B cell (primary cell): ENCODE measurements at regions not wholly inside any gene's neighbourhood (a gene's known extent, or its start where the extent isn't known, plus 50 kb on each side); places are given as distances from the start of the nearest gene placed in this dataset.

Experiments used
- ATAC-seq: fragments of 200-7000 bp; cut with Tn5 transposase; one replicate; pipeline ENCODE4 v1.10.0; 2021; ENCODE audit warnings: low read depth, mild to moderate bottlenecking, moderate number of reproducible peaks, moderate library complexity
- CTCF ChIA-PET: fragments of 350-600 bp; sonication (Branson Sonifier 250); formaldehyde crosslinking; loops from one replicate; lab custom pipeline; 2021; ENCODE audit warnings: antibody characterized with exemption, inconsistent platforms; lab: Charles Lee
- POLR2A ChIA-PET: fragments of 350-600 bp; sonication (Branson Sonifier 250); formaldehyde crosslinking; loops from one replicate; lab custom pipeline; 2021; ENCODE audit warnings: antibody characterized with exemption; lab: Charles Lee
- DNase-seq: peaks from one replicate; pipeline ENCODE4 v3.0.0; 2013
- H2AFZ ChIP-seq: 2 replicates; pipeline ENCODE4 v1.6.1; 2012; ENCODE audit warnings: mild to moderate bottlenecking, low read depth, low read length; ENCODE audit not compliant: insufficient read depth, poor library complexity, severe bottlenecking
- H3K27ac ChIP-seq, 2 donors: 1 replicate in 1 of 2; 2 replicates in 1 of 2; pipeline ENCODE4 v1.5.1; 2012 to 2013; ENCODE audit warnings: low read length in 2 of 2, mild to moderate bottlenecking in 2 of 2, moderate library complexity in 1 of 2
- H3K27me3 ChIP-seq, 4 experiments: fragments of 200-600 bp in 1 of 4; sonication (generic) in 1 of 4; replicated peaks in 1 of 4; 1 replicate in 2 of 4; 2 replicates in 2 of 4; pipeline versions ENCODE4 v1.6.1 to v1.7.0; 2013 to 2016; ENCODE audit warnings: low read length in 3 of 4, mild to moderate bottlenecking in 2 of 4, mixed read lengths in 1 of 4, moderate library complexity in 1 of 4; ENCODE audit not compliant: insufficient read depth in 4 of 4, control insufficient read depth in 3 of 4; ENCODE audit errors: control extremely low read depth in 1 of 4
- H3K36me3 ChIP-seq, 2 experiments: replicated peaks in 1 of 2; 1 replicate in 1 of 2; 2 replicates in 1 of 2; pipeline versions ENCODE4 v1.6.1 to v1.7.1; 2013; ENCODE audit warnings: low read length in 1 of 2; ENCODE audit not compliant: insufficient read depth in 2 of 2, control insufficient read depth in 1 of 2; ENCODE audit errors: control extremely low read depth in 1 of 2, extremely low read depth in 1 of 2
- H3K4me1 ChIP-seq, 2 donors: fragments of 200-600 bp in 1 of 2; sonication (generic) in 1 of 2; 1 replicate in 1 of 2; 2 replicates in 1 of 2; pipeline versions ENCODE4 v1.5.1 to v1.6.1; 2013 to 2017; ENCODE audit warnings: low read length in 2 of 2; ENCODE audit not compliant: control insufficient read depth in 2 of 2, insufficient read depth in 2 of 2
- H3K4me2 ChIP-seq: replicated peaks from 2 replicates; pipeline ENCODE3; 2012; ENCODE audit warnings: mild to moderate bottlenecking, low read depth, low read length; ENCODE audit not compliant: poor library complexity, severe bottlenecking
- H3K4me3 ChIP-seq, 5 experiments: fragments of 200-600 bp in 1 of 5; sonication (generic) in 1 of 5; 1 replicate in 3 of 5; 2 replicates in 2 of 5; pipeline versions ENCODE4 v1.5.1 to v1.7.0; 2011 to 2016; ENCODE audit warnings: low read length in 4 of 5, mild to moderate bottlenecking in 4 of 5, low read depth in 2 of 5, control low read depth in 1 of 5, moderate library complexity in 1 of 5; ENCODE audit not compliant: insufficient read depth in 1 of 5; ENCODE audit errors: control extremely low read depth in 1 of 5, extremely low read depth in 1 of 5
- H3K79me2 ChIP-seq: fragments of 200-600 bp; sonication (generic); one replicate; pipeline ENCODE4 v1.6.0; 2016; ENCODE audit warnings: low read length; ENCODE audit not compliant: control insufficient read depth, insufficient read depth
- H3K9ac ChIP-seq: fragments of 200-600 bp; sonication (generic); 2 replicates; pipeline ENCODE4 v1.6.1; 2017; ENCODE audit warnings: mild to moderate bottlenecking, low read length, moderate library complexity
- H3K9me3 ChIP-seq, 3 donors: one replicate each; pipeline versions ENCODE4 v1.6.1 to v1.7.1; 2013; ENCODE audit warnings: low read length in 2 of 3; ENCODE audit not compliant: control insufficient read depth in 2 of 3, insufficient read depth in 1 of 3; ENCODE audit errors: control extremely low read depth in 1 of 3
- H4K20me1 ChIP-seq: 2 replicates; pipeline ENCODE4 v1.6.0; 2012; ENCODE audit warnings: mild to moderate bottlenecking, low read length; ENCODE audit not compliant: insufficient read depth, control insufficient read depth, poor library complexity, severe bottlenecking
- H3K27ac Mint-ChIP-seq: one replicate; pipeline ENCODE4 v1.8.0; 2021; ENCODE audit warnings: mixed read lengths
- H3K27me3 Mint-ChIP-seq: one replicate; pipeline ENCODE4 v1.8.0; 2021; ENCODE audit warnings: mixed read lengths
- H3K4me1 Mint-ChIP-seq: one replicate; pipeline ENCODE4 v1.8.0; 2021; ENCODE audit warnings: mixed read lengths
- H3K4me3 Mint-ChIP-seq: one replicate; pipeline ENCODE4 v1.8.0; 2021; ENCODE audit warnings: mixed read lengths
- H3K9me3 Mint-ChIP-seq: one replicate; pipeline ENCODE4 v1.8.0; 2022; ENCODE audit warnings: mixed read lengths; ENCODE audit not compliant: insufficient read depth
- CTCF ChIP-seq: fragments of 200-600 bp; IDR thresholded peaks from one replicate; pipeline ENCODE4 v1.8.0; 2022; ENCODE audit warnings: antibody characterized with exemption, mild to moderate bottlenecking
- EZH2 ChIP-seq: IDR thresholded peaks from 2 replicates; pipeline ENCODE4 v1.6.1; 2012; ENCODE audit warnings: borderline replicate concordance, low read depth, mild to moderate bottlenecking, moderate library complexity, low read length; ENCODE audit not compliant: insufficient read depth, poor library complexity, severe bottlenecking
- WGBS: methylation state at CpG from one replicate; pipeline ENCODE4 v1.1.5; 2013; ENCODE audit warnings: missing lambda C conversion rate; ENCODE audit not compliant: insufficient coverage; 5-methylcytosine and 5-hydroxymethylcytosine counted together
- intact Hi-C: fragments of 100-400 bp; cut with micrococcal nuclease; formaldehyde crosslinking; loops from one replicate; pipeline ENCODE4 v1.10.0; 2022

DNA sequence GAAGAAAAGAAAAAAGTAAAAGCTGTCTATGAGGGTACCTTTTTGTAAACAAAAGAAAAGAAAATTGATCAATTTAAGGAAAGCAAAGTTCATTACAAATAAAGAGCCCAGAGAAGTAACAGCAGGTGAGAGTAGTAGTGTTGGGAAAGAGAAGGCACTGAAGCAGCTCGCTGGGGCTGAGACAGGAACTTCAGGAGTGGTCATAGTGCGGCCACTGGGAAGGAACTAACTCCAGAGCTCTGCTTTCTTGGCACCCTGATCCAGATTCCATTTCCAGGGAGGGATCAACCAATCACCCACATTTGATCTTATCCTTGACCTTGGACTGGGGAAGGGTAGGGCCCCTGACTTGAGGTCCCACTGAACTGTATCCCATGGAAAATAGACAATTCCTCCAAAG is 617.6 kb downstream of the CPS1 start:
- no peaks in the 10 kb centered on the region for H3K27me3 Mint-ChIP-seq
- ATAC-seq (no peak), DNase-seq (no peak)
- H3K79me2 ChIP-seq, result no peaks in the 10 kb centered on the region
- no peaks in the 10 kb centered on the region for H4K20me1 ChIP-seq
- no peak overlapping the region for H3K27ac Mint-ChIP-seq
- no peak overlapping the region for H3K27ac ChIP-seq
- whole genome bisulfite sequencing, result 83% methylated on average over 1 of the region's 2 CpGs
- TF ChIP-seq CTCF (no peak), EZH2 (no peak)
- no peaks in the 10 kb centered on the region for H3K9me3 ChIP-seq
- H3K4me2 ChIP-seq, result no peak overlapping the region
- H3K9me3 Mint-ChIP-seq, result no peaks in the 10 kb centered on the region
- no peaks in the 10 kb centered on the region for H3K36me3 ChIP-seq
- POLR2A ChIA-PET, result no interaction called here
- H3K4me1 Mint-ChIP-seq, result no peaks in the 10 kb centered on the region
- H3K9ac ChIP-seq, result no peak overlapping the region
- CTCF ChIA-PET, result no interaction called here
- H3K4me1 ChIP-seq, result no peaks in the 10 kb centered on the region
- intact Hi-C loops, result no loop called here
- H3K4me3 ChIP-seq, result no peak overlapping the region
- H3K4me3 Mint-ChIP-seq, result no peak overlapping the region
- no peak overlapping the region for H2AFZ ChIP-seq
- H3K27me3 ChIP-seq, result no peaks in the 10 kb centered on the region

- Mint-ChIP-seq H3K9me3 (no peaks in the 10 kb centered on the region), H3K4me3 (no peak overlapping the region), H3K27ac (no peak overlapping the region), H3K4me1 (no peaks in the 10 kb centered on the region), H3K27me3 (no peaks in the 10 kb centered on the region)
- WGBS, result 88% methylated on average over 1 of the region's 4 CpGs
- Histone ChIP-seq H3K27ac (no peak overlapping the region), H3K9me3 (no peaks in the 10 kb centered on the region), H2AFZ (no peak overlapping the region), H3K36me3 (no peaks in the 10 kb centered on the region), H4K20me1 (no peaks in the 10 kb centered on the region), H3K4me2 (no peak overlapping the region), H3K9ac (no peak overlapping the region), H3K4me3 (no peak overlapping the region), H3K79me2 (no peaks in the 10 kb centered on the region), H3K27me3 (no peaks in the 10 kb centered on the region), H3K4me1 (no peaks in the 10 kb centered on the region)
- DNase-seq (no peak), ATAC-seq (no peak)
- TF ChIP-seq CTCF, result no peak
- TF ChIP-seq EZH2, result no peak
- ChIA-PET CTCF (no interaction called here), POLR2A (no interaction called here)
- intact Hi-C loops, result no loop called here
These were observed 618.2 kb downstream of the CPS1 start for GRCh38 chr2:211174631-211175030.
